T47D (cell line): ENCODE measurements at regions not wholly inside any gene's neighbourhood (a gene's known extent, or its start where the extent isn't known, plus 50 kb on each side); places are given as distances from the start of the nearest gene placed in this dataset.
A peak's percentile ranks its signal among the peaks of the same experiment; 100 is the strongest.

Experiments
- DNase-seq, 2 experiments: peaks; one replicate each; pipeline versions ENCODE4 v3.0.0 to v3.0.0-alpha.2; 2011 to 2012; ENCODE audit warnings: low read depth in 1 of 2, low spot score in 1 of 2
- JUND ChIP-seq: IDR thresholded peaks from 2 replicates; pipeline ENCODE4 v1.6.1; 2012; ENCODE audit warnings: low read depth
- in situ Hi-C: cut with HindIII; loops from 2 replicates; pipeline ENCODE4 v1.10.0; 2016; ENCODE audit warnings: low sequenced_read_pairs, low pct_unique_long_range_greater_than_20kb

DNA sequence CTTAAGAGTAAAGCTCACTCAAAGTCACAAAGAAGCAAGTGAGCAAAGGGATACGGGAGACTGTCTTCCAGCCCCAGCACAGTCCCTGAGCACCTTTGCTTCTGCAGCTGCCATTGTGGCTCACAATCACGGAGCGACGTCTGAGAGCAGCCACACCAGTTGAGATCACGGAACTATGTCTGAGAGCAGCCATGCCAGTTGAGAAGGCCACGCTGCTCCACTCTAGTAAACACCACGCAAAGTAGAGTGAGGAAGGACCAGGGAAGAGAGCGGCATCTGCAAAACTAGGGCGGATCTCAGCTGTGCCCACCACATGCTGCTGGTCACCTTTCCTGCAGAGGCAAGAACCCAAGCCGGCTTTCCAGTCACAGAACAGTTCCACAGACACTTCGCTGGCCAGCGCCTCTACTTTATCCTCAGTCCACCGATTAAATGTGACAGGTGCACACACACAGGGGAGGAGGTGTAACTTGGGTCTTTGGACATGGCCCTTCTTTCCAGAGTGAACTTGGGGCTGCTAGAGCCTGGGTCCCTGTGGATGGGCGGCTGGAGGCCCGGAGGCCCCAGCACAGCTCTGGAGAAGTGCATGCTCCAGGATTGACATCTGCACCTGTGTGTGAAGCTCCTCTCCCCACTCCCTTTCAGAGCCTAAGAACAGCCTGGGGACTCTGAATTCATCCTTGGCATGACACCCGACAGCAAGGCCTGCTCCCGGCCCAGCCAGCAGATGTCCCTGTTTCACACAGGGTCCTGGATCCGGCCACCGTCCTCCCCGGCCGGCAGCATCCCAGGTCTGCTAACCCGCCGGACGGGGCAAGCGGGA lies 324.9 kb upstream of the IRX4 start:
- peak; percentile 77 to 79 for DNase-seq
- in situ Hi-C loops, result no loop called here
- no peak for TF ChIP-seq JUND

- DNase-seq, result no peak
These were observed 324.3 kb upstream of the IRX4 start for GRCh38 chr5:2207109-2207399.

GRCh38 chr5:2206293-2207108 lies 323.8 kb upstream of the IRX4 start:
- no peak for DNase-seq
- no peak for TF ChIP-seq JUND
- in situ Hi-C loops, result no loop called here

More at GRCh38 chr5:2207109-2207399, 324.3 kb upstream of the IRX4 start:
- in situ Hi-C loops, result no loop called here
- no peak for TF ChIP-seq JUND

DNA sequence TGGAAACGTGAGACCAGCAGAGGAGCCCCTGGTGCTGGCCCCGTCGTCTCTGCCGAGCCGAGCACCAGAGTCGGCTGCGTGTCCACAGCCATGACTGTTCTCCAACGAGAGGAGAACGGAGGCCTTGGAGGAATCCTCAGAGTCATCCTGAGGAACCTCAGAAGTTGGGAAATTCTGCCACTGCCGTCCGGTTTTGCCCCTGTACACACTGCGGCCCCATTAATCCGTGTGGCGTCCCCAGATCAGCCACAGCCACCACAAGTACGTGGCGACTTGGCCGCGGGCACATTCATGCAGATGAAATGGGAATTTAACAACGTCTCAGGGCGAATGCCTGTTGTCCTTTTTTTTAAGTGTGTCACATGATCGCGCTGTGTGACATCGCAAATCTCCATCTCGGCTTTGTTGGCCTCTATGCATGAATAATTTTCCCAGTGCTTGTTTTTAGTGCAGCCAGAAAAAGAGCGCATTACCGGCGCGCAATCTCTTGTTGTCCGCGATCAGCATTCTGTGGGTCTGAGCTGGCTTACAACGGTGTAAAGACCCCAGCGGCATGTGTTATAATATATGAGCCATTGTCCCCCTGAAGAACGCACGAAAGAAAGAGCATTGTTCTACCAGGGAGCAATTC lies 323.0 kb upstream of the IRX4 start:
- DNase-seq, result no peak
- TF ChIP-seq JUND, result no peak
- in situ Hi-C loops, result no loop called here

DNA sequence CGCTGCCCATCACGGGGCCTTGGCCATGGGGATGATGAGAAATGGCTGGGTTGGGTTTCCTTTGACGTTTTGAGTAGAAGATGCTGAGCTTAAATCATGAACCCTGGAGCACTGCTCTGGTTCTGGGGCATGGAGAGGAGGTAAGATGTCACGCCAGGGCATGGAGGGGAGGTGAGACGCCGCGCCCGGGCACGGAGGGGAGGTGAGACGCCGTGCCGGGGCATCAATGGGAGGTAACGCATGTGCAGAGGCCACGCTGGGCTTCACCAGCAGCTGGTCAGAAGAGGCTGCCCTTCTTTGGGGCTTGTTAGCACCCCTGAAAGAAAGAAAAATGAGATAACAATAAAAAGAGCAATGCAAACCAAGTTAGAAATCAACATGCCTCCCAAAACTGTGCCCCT lies 322.5 kb upstream of the IRX4 start:
- in situ Hi-C loops, result no loop called here
- TF ChIP-seq JUND, result no peak
- DNase-seq, result no peak

DNA sequence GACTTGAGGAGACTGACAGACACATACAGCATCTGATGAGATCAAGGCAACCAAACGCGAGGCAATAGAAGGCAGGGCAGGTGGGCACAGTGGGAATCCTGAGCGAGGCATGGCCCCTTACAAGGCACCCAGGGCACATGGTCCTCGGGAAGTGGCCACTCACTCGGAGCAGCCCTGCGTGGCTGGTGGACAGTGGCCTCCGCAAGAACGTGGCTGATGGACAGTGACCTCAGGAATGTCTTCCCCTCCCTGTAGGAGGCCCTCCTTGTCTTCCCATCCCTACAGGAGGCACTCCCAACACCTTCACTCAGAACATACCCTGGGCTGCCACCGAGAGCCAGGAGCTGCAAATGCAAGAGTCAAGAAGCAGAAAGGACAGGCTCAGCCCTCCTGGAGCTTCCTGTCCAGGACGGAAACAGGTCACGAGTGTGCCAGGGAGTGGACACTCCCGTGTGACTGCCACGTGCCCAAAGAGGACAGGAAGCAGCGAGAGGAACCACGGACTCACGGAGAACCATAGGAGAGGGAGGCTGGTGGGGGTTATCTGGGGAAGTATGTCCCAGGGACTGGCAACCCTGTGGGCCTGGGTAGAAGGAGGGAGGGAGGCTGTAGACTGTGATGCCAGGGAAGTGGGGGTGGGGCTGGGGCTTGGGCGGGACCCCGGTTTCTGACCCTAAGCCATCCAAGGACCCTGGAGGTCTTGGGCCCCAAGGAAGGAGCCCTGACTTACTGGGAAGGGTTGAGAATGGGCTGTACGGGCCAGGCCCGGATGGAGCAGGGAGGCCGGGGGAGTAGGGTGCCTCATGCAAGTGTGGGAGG lies 321.9 kb upstream of the IRX4 start:
- in situ Hi-C loops, result no loop called here
- no peak for TF ChIP-seq JUND
- no peak for DNase-seq

- in situ Hi-C loops, result no loop called here
- no peak for TF ChIP-seq JUND
- DNase-seq, result no peak
These were observed 321.0 kb upstream of the IRX4 start for GRCh38 chr5:2203774-2204173.

- no peak for DNase-seq
- in situ Hi-C loops, result no loop called here
- no peak for TF ChIP-seq JUND
These were observed 319.1 kb upstream of the IRX4 start for GRCh38 chr5:2201832-2202231.

GRCh38 chr5:2201421-2201820 lies 318.7 kb upstream of the IRX4 start:
- no peak for TF ChIP-seq JUND
- DNase-seq, result no peak
- in situ Hi-C loops, result no loop called here

- no peak for DNase-seq
- in situ Hi-C loops, result no loop called here
- TF ChIP-seq JUND, result no peak
These were observed 318.3 kb upstream of the IRX4 start for GRCh38 chr5:2201011-2201410.

DNA sequence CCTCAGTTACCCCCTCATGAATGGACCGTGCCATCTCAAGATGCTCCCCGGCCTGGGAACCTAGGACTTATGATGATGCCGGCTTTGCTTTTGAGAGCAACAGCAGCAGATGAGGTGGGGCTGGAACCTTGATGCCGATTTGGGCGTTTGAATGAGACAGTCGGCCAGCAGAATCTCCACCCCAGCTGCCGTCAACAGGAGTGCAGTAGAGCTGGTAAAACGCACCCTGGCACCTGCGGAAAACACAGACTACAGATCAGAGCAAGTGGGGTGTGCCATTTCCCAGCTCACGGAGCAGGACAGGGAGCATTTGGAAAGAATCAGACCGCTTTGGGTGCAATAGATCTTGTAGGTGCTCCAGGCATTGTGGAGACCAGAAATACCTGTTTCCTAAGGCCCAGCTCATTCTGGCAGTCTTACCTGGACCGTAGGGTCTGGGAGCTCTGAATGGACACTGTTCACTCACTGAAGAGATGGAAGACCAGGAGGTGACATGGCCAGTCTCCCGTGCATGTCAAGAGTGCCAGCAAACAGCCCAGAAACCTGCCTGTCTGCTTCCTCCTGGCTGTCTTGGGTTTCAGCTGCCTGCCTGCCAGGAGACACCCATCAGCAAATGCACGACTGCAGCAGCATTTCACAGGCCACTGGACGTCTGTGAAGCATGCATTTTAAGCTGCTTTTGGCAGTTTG lies 317.7 kb upstream of the IRX4 start:
- peak; percentile 52 to 72 for DNase-seq
- no peak for TF ChIP-seq JUND
- in situ Hi-C loops, result no loop called here

GRCh38 chr5:2199697-2200096 lies 317.0 kb upstream of the IRX4 start:
- DNase-seq, result no peak
- TF ChIP-seq JUND, result no peak
- in situ Hi-C loops, result no loop called here
